Vagina (tissue), 2 donors: ENCODE measurements at regions not wholly inside any gene's neighbourhood (a gene's known extent, or its start where the extent isn't known, plus 50 kb on each side); places are given as distances from the start of the nearest gene placed in this dataset.

Experiments used
- DNase-seq, 2 donors: peaks; one replicate each; pipeline ENCODE4 v3.0.0-alpha.2; 2017; ENCODE audit errors: extremely low spot score in 2 of 2
- H3K27ac ChIP-seq: fragments of 200-600 bp; sonication (generic); one replicate; pipeline ENCODE4 v1.5.1; 2019
- H3K27me3 ChIP-seq: fragments of 200-600 bp; sonication (generic); one replicate; pipeline ENCODE4 v1.5.1; 2019
- H3K36me3 ChIP-seq, 2 donors: fragments of 200-600 bp; sonication (generic); one replicate each; pipeline ENCODE4 v1.5.1; 2017 to 2019
- H3K4me1 ChIP-seq: fragments of 200-600 bp; sonication (generic); one replicate; pipeline ENCODE4 v1.5.1; 2019
- H3K4me3 ChIP-seq, 2 donors: fragments of 200-600 bp; sonication (generic); 1 replicate in 1 of 2; 2 replicates in 1 of 2; pipeline ENCODE4 v1.5.1; 2016 to 2019
- H3K9me3 ChIP-seq: fragments of 200-600 bp; sonication (generic); one replicate; pipeline ENCODE4 v1.5.1; 2019
- CTCF ChIP-seq, 3 experiments: fragments of 450-650 bp in 2 of 3; fragments of 200-600 bp in 1 of 3; sonication (generic) in 1 of 3; IDR thresholded peaks; one replicate each; pipeline ENCODE4 v1.5.1; 2017 to 2019; ENCODE audit warnings: antibody characterized with exemption in 3 of 3, mild to moderate bottlenecking in 2 of 3, moderate library complexity in 2 of 3
- POLR2A ChIP-seq, 2 donors: fragments of 450-650 bp; IDR thresholded peaks; one replicate each; pipeline ENCODE4 v1.6.1; 2017; ENCODE audit warnings: antibody characterized with exemption in 2 of 2, mild to moderate bottlenecking in 2 of 2, moderate library complexity in 2 of 2
- POLR2AphosphoS5 ChIP-seq, 2 donors: sonication (generic); formaldehyde crosslinking; IDR thresholded peaks; one replicate each; pipeline ENCODE4 v1.9.0; 2017; ENCODE audit warnings: antibody characterized with exemption in 2 of 2, mild to moderate bottlenecking in 2 of 2, low read depth in 1 of 2; ENCODE audit not compliant: insufficient read depth in 1 of 2
- intact Hi-C: fragments of 100-400 bp; cut with DNase I; formaldehyde crosslinking; loops from one replicate; pipeline ENCODE4 v1.15.1; 2023

GRCh38 chr20:4326195-4327065 lies 77.3 kb upstream of the ADRA1D start:
- Histone ChIP-seq H3K4me3 (no peak overlapping the region), H3K36me3 (no peaks in the 10 kb centered on the region), H3K27me3 (no peaks in the 10 kb centered on the region), H3K4me1 (no peaks in the 10 kb centered on the region), H3K9me3 (no peaks in the 10 kb centered on the region), H3K27ac (peak overlapping the region; percentile 7)
- TF ChIP-seq POLR2AphosphoS5 (IDR thresholded peaks at IDR 0.05; ENCODE audit: insufficient read depth in 1 of 2, low read depth in 1 of 2) (no peak), POLR2A (IDR thresholded peaks at IDR 0.05) (no peak), CTCF (IDR thresholded peaks at IDR 0.05) (no peak)
- intact Hi-C loops: no loop called here
- DNase-seq: no peak

GRCh38 chr20:4325548-4326187 lies 76.6 kb upstream of the ADRA1D start:
- Histone ChIP-seq H3K27ac (peak overlapping the region; percentile 7), H3K9me3 (no peaks in the 10 kb centered on the region), H3K27me3 (no peaks in the 10 kb centered on the region), H3K4me1 (no peaks in the 10 kb centered on the region), H3K36me3 (no peaks in the 10 kb centered on the region), H3K4me3 (no peak overlapping the region)
- TF ChIP-seq POLR2AphosphoS5 (IDR thresholded peaks at IDR 0.05; ENCODE audit: insufficient read depth in 1 of 2, low read depth in 1 of 2): no peak
- no peak for TF ChIP-seq CTCF (IDR thresholded peaks at IDR 0.05)
- TF ChIP-seq POLR2A (IDR thresholded peaks at IDR 0.05): no peak
- intact Hi-C loops: no loop called here
- peak in 1 of 2 donors; percentile 64 for DNase-seq

GRCh38 chr20:4324611-4325243 lies 75.6 kb upstream of the ADRA1D start:
- no peak overlapping the region for H3K4me3 ChIP-seq
- TF ChIP-seq CTCF (IDR thresholded peaks at IDR 0.05) (no peak), POLR2AphosphoS5 (IDR thresholded peaks at IDR 0.05; ENCODE audit: insufficient read depth in 1 of 2, low read depth in 1 of 2) (no peak)
- peak in 1 of 2 donors; percentile 55 for DNase-seq
- H3K9me3 ChIP-seq: no peaks in the 10 kb centered on the region
- H3K36me3 ChIP-seq: no peaks in the 10 kb centered on the region
- H3K27me3 ChIP-seq: no peaks in the 10 kb centered on the region
- intact Hi-C loops: no loop called here
- H3K4me1 ChIP-seq: no peaks in the 10 kb centered on the region
- H3K27ac ChIP-seq: no peak overlapping the region

- H3K4me3 ChIP-seq: no peak overlapping the region
- H3K36me3 ChIP-seq: no peaks in the 10 kb centered on the region
- H3K9me3 ChIP-seq: no peaks in the 10 kb centered on the region
- no peak overlapping the region for H3K27ac ChIP-seq
- no peaks in the 10 kb centered on the region for H3K27me3 ChIP-seq
- H3K4me1 ChIP-seq: no peaks in the 10 kb centered on the region
- TF ChIP-seq CTCF (IDR thresholded peaks at IDR 0.05) (no peak), POLR2A (IDR thresholded peaks at IDR 0.05) (no peak), POLR2AphosphoS5 (IDR thresholded peaks at IDR 0.05; ENCODE audit: insufficient read depth in 1 of 2, low read depth in 1 of 2) (no peak)
- DNase-seq: no peak
- intact Hi-C loops: no loop called here
These were observed 73.4 kb upstream of the ADRA1D start for GRCh38 chr20:4322499-4322898.
